HepG2 (cell line): ENCODE measurements at regions not wholly inside any gene's neighbourhood (a gene's known extent, or its start where the extent isn't known, plus 50 kb on each side); places are given as distances from the start of the nearest gene placed in this dataset.

Experiments
- ATAC-seq: fragments of 200-7000 bp; cut with Tn5 transposase; 3 replicates; pipeline ENCODE4 v1.9.1; 2020; ENCODE audit warnings: mild to moderate bottlenecking, moderate library complexity
- BruUV-seq: library from RNA; stranded (reverse); fragments of 400-500 nt; replicated peaks from 2 replicates; lab custom pipeline; 2021; lab: Mats Ljungman, UMichigan
- CTCF ChIA-PET: fragments of 300-600 bp; formaldehyde crosslinking; extraction: SDS; loops from one replicate; lab custom pipeline; 2021; ENCODE audit warnings: low total read pairs, inconsistent platforms, low intra/inter-chr PET ratio; lab: Yijun Ruan, JAX
- POLR2A ChIA-PET: fragments of 350-600 bp; sonication (Branson Sonifier 250); formaldehyde crosslinking; loops from one replicate; lab custom pipeline; 2020; ENCODE audit warnings: antibody characterized with exemption, inconsistent platforms; lab: Yijun Ruan, JAX
- DNase-seq: peaks from one replicate; pipeline ENCODE4 v3.0.0-alpha.2; 2015; ENCODE audit warnings: low spot score
- FAIRE-seq: peaks from 3 replicates; lab custom pipeline; 2011; peaks lifted over from hg19 to GRCh38; lab: Jason Lieb, UNC
- H2AFZ ChIP-seq: one replicate; pipeline ENCODE4 v1.6.1; 2011; ENCODE audit warnings: low read length, inconsistent platforms
- H3K27ac ChIP-seq: fragments of 300-600 bp; 3 replicates; pipeline ENCODE4 v1.8.0; 2011; ENCODE audit warnings: mixed run types, mild to moderate bottlenecking, mixed read lengths, low read length, inconsistent platforms; ENCODE audit not compliant: insufficient read depth; ENCODE audit errors: extremely low read length
- H3K27me3 ChIP-seq, 2 experiments: fragments of 200-600 bp in 1 of 2; 2 replicates in 1 of 2; 3 replicates in 1 of 2; pipeline versions ENCODE4 v1.6.0 to v1.8.0; 2011; ENCODE audit warnings: low read length in 2 of 2, mild to moderate bottlenecking in 2 of 2, moderate library complexity in 2 of 2, inconsistent platforms in 1 of 2; ENCODE audit not compliant: insufficient read depth in 2 of 2, control insufficient read depth in 1 of 2
- H3K36me3 ChIP-seq, 2 experiments: fragments of 200-600 bp in 1 of 2; replicated peaks in 1 of 2; 2 replicates in 1 of 2; 3 replicates in 1 of 2; pipeline versions ENCODE4 v1.5.1 to v1.8.0; 2011; ENCODE audit warnings: low read length in 2 of 2, inconsistent platforms in 1 of 2; ENCODE audit not compliant: insufficient read depth in 2 of 2, control insufficient read depth in 1 of 2
- H3K4me1 ChIP-seq: 2 replicates; pipeline ENCODE4 v1.5.1; 2012; ENCODE audit warnings: low read length, inconsistent platforms; ENCODE audit not compliant: insufficient read depth
- H3K4me2 ChIP-seq: 2 replicates; pipeline ENCODE4 v1.6.0; 2011; ENCODE audit warnings: low read depth, low read length, inconsistent platforms
- H3K4me3 ChIP-seq, 3 experiments: fragments of 200-600 bp in 1 of 3; sonication (generic), shearing (Covaris generic) in 1 of 3; replicated peaks in 1 of 3; 2 replicates each; pipeline ENCODE4 v1.5.1; 2011 to 2016; ENCODE audit warnings: low read length in 3 of 3, inconsistent platforms in 2 of 3, low read depth in 2 of 3, mild to moderate bottlenecking in 2 of 3, control low read depth in 1 of 3, mixed read lengths in 1 of 3; ENCODE audit not compliant: insufficient read depth in 1 of 3
- H3K79me2 ChIP-seq: one replicate; pipeline ENCODE4 v1.6.1; 2011; ENCODE audit warnings: low read length, inconsistent platforms; ENCODE audit not compliant: insufficient read depth
- H3K9ac ChIP-seq: 2 replicates; pipeline ENCODE4 v1.6.0; 2011; ENCODE audit warnings: mild to moderate bottlenecking, low read depth, low read length, inconsistent platforms; ENCODE audit not compliant: insufficient read depth
- H3K9me3 ChIP-seq: 2 replicates; pipeline ENCODE4 v1.5.1; 2012; ENCODE audit warnings: mild to moderate bottlenecking, low read length
- H4K20me1 ChIP-seq: 2 replicates; pipeline ENCODE4 v1.6.0; 2011; ENCODE audit warnings: inconsistent platforms, mild to moderate bottlenecking, low read length, moderate library complexity; ENCODE audit not compliant: insufficient read depth
- ATF2 ChIP-seq: sonication (generic); formaldehyde crosslinking; IDR thresholded peaks from 2 replicates; pipeline ENCODE4 v1.4.0; 2020; ENCODE audit warnings: missing genetic modification reagents
- ATF4 ChIP-seq, 2 experiments: fragments of 450-650 bp in 1 of 2; sonication (generic) in 1 of 2; formaldehyde crosslinking; IDR thresholded peaks; 2 replicates each; pipeline versions ENCODE4 v1.5.0 to v1.8.0; 2020 to 2022; ENCODE audit warnings: mild to moderate bottlenecking in 1 of 2, missing genetic modification reagents in 1 of 2
- CHCHD3 ChIP-seq: sonication (generic); formaldehyde crosslinking; IDR thresholded peaks from 2 replicates; pipeline ENCODE4 v1.8.0; 2022; ENCODE audit warnings: mild to moderate bottlenecking, missing genetic modification reagents, moderate library complexity
- GPBP1L1 ChIP-seq: sonication (generic); formaldehyde crosslinking; IDR thresholded peaks from 2 replicates; pipeline ENCODE4 v1.5.0; 2020; ENCODE audit warnings: mild to moderate bottlenecking, missing genetic modification reagents
- GTF2F1 ChIP-seq: fragments of 150-350 bp; IDR thresholded peaks from 2 replicates; pipeline ENCODE4 v1.6.1; 2014; ENCODE audit warnings: low read length
- JUN ChIP-seq: sonication (generic); formaldehyde crosslinking; IDR thresholded peaks from 2 replicates; pipeline ENCODE4 v1.4.0; 2020; ENCODE audit warnings: mild to moderate bottlenecking, missing genetic modification reagents
- MIER3 ChIP-seq: IDR thresholded peaks from 2 replicates; pipeline ENCODE4 v1.6.1; 2016; ENCODE audit warnings: missing compliant biosample characterization, borderline replicate concordance
- MXI1 ChIP-seq: IDR thresholded peaks from 3 replicates; pipeline ENCODE4 v1.6.1; 2012; ENCODE audit warnings: low read depth, low read length, inconsistent platforms, borderline replicate concordance
- PCBP2 ChIP-seq: fragments of 200-400 bp; formaldehyde crosslinking; optimal IDR thresholded peaks from 2 replicates; pipeline ENCODE3; 2018; ENCODE audit warnings: low read length, low read depth; ENCODE audit not compliant: poor library complexity, severe bottlenecking
- SPEN ChIP-seq: sonication (generic); formaldehyde crosslinking; IDR thresholded peaks from 2 replicates; pipeline ENCODE4 v1.5.1; 2020; ENCODE audit warnings: low read depth, mild to moderate bottlenecking, missing genetic modification reagents
- TFAP4 ChIP-seq: sonication (generic); IDR thresholded peaks from 2 replicates; pipeline ENCODE4 v1.6.1; 2016; ENCODE audit warnings: low read depth, borderline replicate concordance
- ZNF160 ChIP-seq: sonication (generic); formaldehyde crosslinking; IDR thresholded peaks from 2 replicates; pipeline ENCODE4 v1.8.0; 2022; ENCODE audit warnings: mild to moderate bottlenecking, inconsistent platforms, missing genetic modification reagents
- ZNF264 ChIP-seq: sonication (generic); formaldehyde crosslinking; IDR thresholded peaks from 2 replicates; pipeline ENCODE4 v1.4.0; 2020; ENCODE audit warnings: missing genetic modification reagents
- ZNF337 ChIP-seq: sonication (generic); formaldehyde crosslinking; IDR thresholded peaks from 2 replicates; pipeline ENCODE4 v1.5.1; 2020; ENCODE audit warnings: missing genetic modification reagents, low read depth, mild to moderate bottlenecking, borderline replicate concordance
- WGBS: methylation state at CpG from one replicate; pipeline ENCODE4 v1.1.6; 2017; ENCODE audit warnings: low lambda C conversion rate; 5-methylcytosine and 5-hydroxymethylcytosine counted together
- in situ Hi-C: cut with HindIII; loops from 2 replicates; pipeline ENCODE4 v1.10.0; 2017; ENCODE audit warnings: low pct_unique_long_range_greater_than_20kb; ENCODE audit not compliant: extremely low pct_ligation_motif_present
- intact Hi-C: fragments of 100-400 bp; cut with micrococcal nuclease; formaldehyde crosslinking; loops from one replicate; pipeline ENCODE4 v1.10.0; 2022; ENCODE audit not compliant: unreplicated experiment

GRCh38 chr6:66403966-66404365, 696.9 kb upstream of the EYS start (continued):
- no peak for TF ChIP-seq ATF4 (CRISPR knock-in tag; IDR thresholded peaks at IDR 0.05)
- TF ChIP-seq SPEN (CRISPR knock-in tag): no peak
- no peak for TF ChIP-seq GTF2F1
- no peak for TF ChIP-seq ZNF337 (CRISPR knock-in tag)
- no peak for TF ChIP-seq MIER3 (CRISPR knock-in tag)

GRCh38 chr6:66402873-66403272, 695.8 kb upstream of the EYS start:
- no peak overlapping the region for H3K4me3 ChIP-seq
- H3K79me2 ChIP-seq: no peaks in the 10 kb centered on the region
- WGBS: 5% methylated on average over 1 of the region's 1 CpG
- H3K27ac ChIP-seq: no peak overlapping the region
- no peak for ATAC-seq
- no peaks in the 10 kb centered on the region for H4K20me1 ChIP-seq
- ChIA-PET POLR2A (no interaction called here), CTCF (no interaction called here)
- DNase-seq: no peak
- no peak for FAIRE-seq
- in situ Hi-C loops (no loop called here), intact Hi-C loops (no loop called here)
- TF ChIP-seq TFAP4 (no peak), ZNF160 (CRISPR knock-in tag) (no peak), GPBP1L1 (CRISPR knock-in tag) (no peak), MXI1 (no peak), CHCHD3 (no peak), ZNF264 (CRISPR knock-in tag) (no peak), PCBP2 (no peak), ATF2 (CRISPR knock-in tag) (no peak), JUN (CRISPR knock-in tag) (no peak)
- no peaks in the 10 kb centered on the region for H3K27me3 ChIP-seq
- BruUV-seq: no TSS peak
- no peak overlapping the region for H3K9ac ChIP-seq
- no peaks in the 10 kb centered on the region for H3K9me3 ChIP-seq
- no peak overlapping the region for H2AFZ ChIP-seq
- no peaks in the 10 kb centered on the region for H3K4me1 ChIP-seq
- H3K36me3 ChIP-seq: no peaks in the 10 kb centered on the region
- no peak overlapping the region for H3K4me2 ChIP-seq
